Peyer's patch (tissue), 4 donors: ENCODE measurements at regions not wholly inside any gene's neighbourhood (a gene's known extent, or its start where the extent isn't known, plus 50 kb on each side); places are given as distances from the start of the nearest gene placed in this dataset.

Experiments
- DNase-seq, 3 donors: peaks; one replicate each; pipeline ENCODE4 v3.0.0-alpha.2; 2017 to 2019
- H3K27ac ChIP-seq, 4 donors: fragments of 200-600 bp; sonication (generic); one replicate each; pipeline ENCODE4 v1.5.1; 2016 to 2019
- H3K27me3 ChIP-seq, 2 donors: fragments of 200-600 bp; sonication (generic); one replicate each; pipeline ENCODE4 v1.5.1; 2019
- H3K36me3 ChIP-seq, 3 donors: fragments of 200-600 bp; sonication (generic); one replicate each; pipeline ENCODE4 v1.5.1; 2016 to 2019
- H3K4me1 ChIP-seq, 4 donors: fragments of 200-600 bp; sonication (generic); one replicate each; pipeline ENCODE4 v1.5.1; 2016 to 2019
- H3K4me3 ChIP-seq, 4 donors: fragments of 200-600 bp; sonication (generic); 1 replicate in 3 of 4; 2 replicates in 1 of 4; pipeline ENCODE4 v1.5.1; 2016 to 2019; ENCODE audit warnings: mild to moderate bottlenecking in 1 of 4
- H3K9me3 ChIP-seq, 4 donors: fragments of 200-600 bp; sonication (generic); one replicate each; pipeline ENCODE4 v1.5.1; 2016 to 2019; ENCODE audit warnings: mild to moderate bottlenecking in 1 of 4
- CTCF ChIP-seq, 6 experiments: fragments of 450-650 bp in 4 of 6; fragments of 200-600 bp in 2 of 6; sonication (generic) in 1 of 6; IDR thresholded peaks; one replicate each; pipeline ENCODE4 v1.5.1; 2017 to 2019; ENCODE audit warnings: antibody characterized with exemption in 6 of 6, mild to moderate bottlenecking in 3 of 6, moderate library complexity in 1 of 6
- POLR2A ChIP-seq, 2 donors: fragments of 450-650 bp; IDR thresholded peaks; one replicate each; pipeline ENCODE4 v1.5.1; 2017; ENCODE audit warnings: antibody characterized with exemption in 2 of 2, mild to moderate bottlenecking in 2 of 2, moderate library complexity in 2 of 2

- no peak for DNase-seq
- TF ChIP-seq POLR2A (IDR thresholded peaks at IDR 0.05) (no peak), CTCF (IDR thresholded peaks at IDR 0.05) (no peak)
- no peak overlapping the region for H3K27ac ChIP-seq
- no peaks in the 10 kb centered on the region for H3K36me3 ChIP-seq
- H3K27me3 ChIP-seq: no peaks in the 10 kb centered on the region
- H3K4me1 ChIP-seq: no peaks in the 10 kb centered on the region
- H3K4me3 ChIP-seq: no peak overlapping the region
- no peaks in the 10 kb centered on the region for H3K9me3 ChIP-seq
Measured at GRCh38 chr13:62292714-62293480, 877.2 kb upstream of the PCDH20 start.

- no peak for DNase-seq
- H3K9me3 ChIP-seq: no peaks in the 10 kb centered on the region
- no peaks in the 10 kb centered on the region for H3K27me3 ChIP-seq
- no peaks in the 10 kb centered on the region for H3K36me3 ChIP-seq
- H3K4me1 ChIP-seq: no peaks in the 10 kb centered on the region
- no peak overlapping the region for H3K4me3 ChIP-seq
- no peak overlapping the region for H3K27ac ChIP-seq
- TF ChIP-seq CTCF (IDR thresholded peaks at IDR 0.05): no peak
- no peak for TF ChIP-seq POLR2A (IDR thresholded peaks at IDR 0.05)
Measured at GRCh38 chr13:62290542-62290941, 874.9 kb upstream of the PCDH20 start.

- Histone ChIP-seq H3K36me3 (no peaks in the 10 kb centered on the region), H3K4me3 (no peak overlapping the region), H3K27me3 (no peaks in the 10 kb centered on the region), H3K27ac (no peak overlapping the region), H3K9me3 (no peaks in the 10 kb centered on the region), H3K4me1 (no peaks in the 10 kb centered on the region)
- TF ChIP-seq CTCF (IDR thresholded peaks at IDR 0.05) (no peak), POLR2A (IDR thresholded peaks at IDR 0.05) (no peak)
- no peak for DNase-seq
Measured at GRCh38 chr13:62287764-62288163, 872.1 kb upstream of the PCDH20 start.

GRCh38 chr13:62280590-62280989 lies 864.9 kb upstream of the PCDH20 start:
- Histone ChIP-seq H3K4me3 (no peak overlapping the region), H3K4me1 (no peaks in the 10 kb centered on the region), H3K27ac (no peak overlapping the region), H3K9me3 (no peaks in the 10 kb centered on the region), H3K27me3 (no peaks in the 10 kb centered on the region), H3K36me3 (no peaks in the 10 kb centered on the region)
- no peak for DNase-seq
- no peak for TF ChIP-seq CTCF (IDR thresholded peaks at IDR 0.05)

GRCh38 chr13:62278271-62278670 lies 862.6 kb upstream of the PCDH20 start:
- DNase-seq: no peak
- Histone ChIP-seq H3K4me1 (no peaks in the 10 kb centered on the region), H3K9me3 (no peaks in the 10 kb centered on the region), H3K27me3 (no peaks in the 10 kb centered on the region), H3K27ac (no peak overlapping the region), H3K36me3 (no peaks in the 10 kb centered on the region), H3K4me3 (no peak overlapping the region)
- TF ChIP-seq POLR2A (IDR thresholded peaks at IDR 0.05): no peak
- no peak for TF ChIP-seq CTCF (IDR thresholded peaks at IDR 0.05)

DNA sequence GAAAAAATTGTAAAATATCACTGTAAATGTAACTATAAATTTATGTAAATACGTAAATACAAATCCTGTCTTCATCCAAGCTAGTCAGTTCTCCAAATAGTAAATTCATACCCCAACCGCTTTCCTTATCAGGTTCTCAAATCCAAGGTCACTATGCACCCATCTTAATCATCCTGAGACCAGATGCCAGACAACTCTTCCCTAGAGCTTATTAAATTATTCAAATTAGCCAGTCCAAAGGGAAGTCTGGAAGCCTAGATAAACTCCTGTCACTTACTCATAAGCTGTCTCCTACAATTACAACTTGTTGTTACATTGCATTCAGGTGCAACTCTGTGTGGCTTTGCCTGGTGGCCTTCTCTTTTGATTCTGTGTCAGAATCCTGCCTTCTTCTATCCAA lies 836.1 kb upstream of the PCDH20 start:
- no peaks in the 10 kb centered on the region for H3K4me1 ChIP-seq
- H3K27me3 ChIP-seq: no peaks in the 10 kb centered on the region
- TF ChIP-seq CTCF (IDR thresholded peaks at IDR 0.05) (no peak), POLR2A (IDR thresholded peaks at IDR 0.05) (no peak)
- no peak overlapping the region for H3K27ac ChIP-seq
- H3K9me3 ChIP-seq: no peaks in the 10 kb centered on the region
- H3K4me3 ChIP-seq: no peak overlapping the region
- no peaks in the 10 kb centered on the region for H3K36me3 ChIP-seq
- no peak for DNase-seq
